Endothelial cell (in vitro differentiated cells): ENCODE measurements at regions not wholly inside any gene's neighbourhood (a gene's known extent, or its start where the extent isn't known, plus 50 kb on each side); places are given as distances from the start of the nearest gene placed in this dataset.

ENCODE experiments used
- DNase-seq: peaks from one replicate; pipeline ENCODE4 v3.0.0; 2021; ENCODE audit warnings: low spot score
- H3K27ac Mint-ChIP-seq: one replicate; pipeline ENCODE4 v1.8.0; 2021; ENCODE audit warnings: mixed read lengths, inconsistent platforms; ENCODE audit not compliant: unreplicated experiment
- H3K27me3 Mint-ChIP-seq: one replicate; pipeline ENCODE4 v1.8.0; 2021; ENCODE audit warnings: mild to moderate bottlenecking, moderate library complexity, mixed read lengths, inconsistent platforms; ENCODE audit not compliant: unreplicated experiment
- H3K36me3 Mint-ChIP-seq: one replicate; pipeline ENCODE4 v1.8.0; 2021; ENCODE audit warnings: mild to moderate bottlenecking, low read depth, mixed read lengths, inconsistent platforms; ENCODE audit not compliant: unreplicated experiment
- H3K4me1 Mint-ChIP-seq: one replicate; pipeline ENCODE4 v1.8.0; 2021; ENCODE audit warnings: mild to moderate bottlenecking, mixed read lengths, inconsistent platforms; ENCODE audit not compliant: unreplicated experiment
- H3K4me3 Mint-ChIP-seq: one replicate; pipeline ENCODE4 v1.8.0; 2021; ENCODE audit warnings: mild to moderate bottlenecking, mixed read lengths, inconsistent platforms; ENCODE audit not compliant: unreplicated experiment
- H3K9me3 Mint-ChIP-seq: one replicate; pipeline ENCODE4 v1.8.0; 2021; ENCODE audit warnings: mixed read lengths, inconsistent platforms; ENCODE audit not compliant: unreplicated experiment
- TF ChIP-seq, protein P1 (sequence below): fragments of 200-600 bp; sonication (generic); IDR thresholded peaks from one replicate; pipeline ENCODE4 v1.5.0; 2021; ENCODE audit warnings: antibody characterized with exemption; ENCODE audit not compliant: unreplicated experiment

DNA sequence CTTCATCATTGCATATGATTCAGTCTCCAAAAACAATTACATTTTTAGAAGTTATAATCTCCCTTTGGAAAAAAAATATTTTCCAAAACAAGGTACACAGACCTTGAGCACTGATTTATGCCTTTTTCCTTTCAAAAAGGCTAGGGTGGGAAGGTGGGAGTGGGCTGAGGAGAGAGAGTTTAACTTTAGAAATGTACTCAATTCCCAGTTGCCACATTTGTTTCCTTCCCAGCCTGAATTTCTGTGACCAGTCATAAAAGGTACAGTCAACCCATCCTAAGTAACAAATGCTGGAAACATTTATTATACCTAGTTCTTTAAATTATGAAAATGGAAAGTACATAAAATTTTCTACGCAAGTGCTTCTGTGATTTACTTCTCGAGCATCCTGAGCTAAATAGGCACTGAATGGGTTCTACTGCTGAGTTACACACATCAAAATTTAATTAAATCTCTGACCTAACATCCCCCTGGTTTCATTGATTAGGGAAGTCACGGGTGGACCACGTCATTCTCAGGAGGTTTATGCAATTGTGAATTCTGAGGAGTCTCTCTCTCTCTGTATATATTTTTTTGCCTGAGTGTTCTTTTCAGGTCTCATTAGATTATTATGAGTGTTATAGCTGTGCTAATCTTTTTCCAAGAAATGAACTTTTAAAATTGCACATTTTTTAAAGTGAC is 371.8 kb downstream of the BTG1 start:
- no peaks in the 10 kb centered on the region for H3K36me3 Mint-ChIP-seq
- TF ChIP-seq, protein P1, sequence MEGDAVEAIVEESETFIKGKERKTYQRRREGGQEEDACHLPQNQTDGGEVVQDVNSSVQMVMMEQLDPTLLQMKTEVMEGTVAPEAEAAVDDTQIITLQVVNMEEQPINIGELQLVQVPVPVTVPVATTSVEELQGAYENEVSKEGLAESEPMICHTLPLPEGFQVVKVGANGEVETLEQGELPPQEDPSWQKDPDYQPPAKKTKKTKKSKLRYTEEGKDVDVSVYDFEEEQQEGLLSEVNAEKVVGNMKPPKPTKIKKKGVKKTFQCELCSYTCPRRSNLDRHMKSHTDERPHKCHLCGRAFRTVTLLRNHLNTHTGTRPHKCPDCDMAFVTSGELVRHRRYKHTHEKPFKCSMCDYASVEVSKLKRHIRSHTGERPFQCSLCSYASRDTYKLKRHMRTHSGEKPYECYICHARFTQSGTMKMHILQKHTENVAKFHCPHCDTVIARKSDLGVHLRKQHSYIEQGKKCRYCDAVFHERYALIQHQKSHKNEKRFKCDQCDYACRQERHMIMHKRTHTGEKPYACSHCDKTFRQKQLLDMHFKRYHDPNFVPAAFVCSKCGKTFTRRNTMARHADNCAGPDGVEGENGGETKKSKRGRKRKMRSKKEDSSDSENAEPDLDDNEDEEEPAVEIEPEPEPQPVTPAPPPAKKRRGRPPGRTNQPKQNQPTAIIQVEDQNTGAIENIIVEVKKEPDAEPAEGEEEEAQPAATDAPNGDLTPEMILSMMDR: no peak
- no peak for DNase-seq
- no peaks in the 10 kb centered on the region for H3K4me1 Mint-ChIP-seq
- no peak overlapping the region for H3K4me3 Mint-ChIP-seq
- H3K27ac Mint-ChIP-seq: no peak overlapping the region
- no peaks in the 10 kb centered on the region for H3K9me3 Mint-ChIP-seq
- no peaks in the 10 kb centered on the region for H3K27me3 Mint-ChIP-seq

DNA sequence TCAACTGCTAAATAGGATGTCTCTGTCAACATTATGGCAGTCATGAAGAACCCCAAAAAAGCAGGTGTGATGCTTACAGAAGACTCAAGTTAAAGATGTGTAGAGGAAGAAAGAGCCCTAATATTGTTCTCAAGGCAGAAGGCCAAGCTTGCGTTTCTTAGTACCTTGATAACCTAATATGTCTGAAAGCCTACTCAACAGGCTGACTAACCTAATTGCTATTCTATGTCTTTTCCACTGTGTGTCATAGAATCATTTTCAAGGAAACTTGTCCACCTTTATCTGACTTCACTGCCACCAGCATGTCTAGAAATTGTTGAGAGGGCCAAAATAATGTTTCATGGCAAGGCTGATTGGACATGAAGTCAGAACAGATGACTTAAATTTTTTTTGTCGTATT is 373.2 kb downstream of the BTG1 start:
- no peaks in the 10 kb centered on the region for H3K9me3 Mint-ChIP-seq
- no peaks in the 10 kb centered on the region for H3K4me1 Mint-ChIP-seq
- no peaks in the 10 kb centered on the region for H3K27me3 Mint-ChIP-seq
- TF ChIP-seq, protein P1: no peak
- DNase-seq: no peak
- no peak overlapping the region for H3K27ac Mint-ChIP-seq
- H3K36me3 Mint-ChIP-seq: no peaks in the 10 kb centered on the region
- H3K4me3 Mint-ChIP-seq: no peak overlapping the region

DNA sequence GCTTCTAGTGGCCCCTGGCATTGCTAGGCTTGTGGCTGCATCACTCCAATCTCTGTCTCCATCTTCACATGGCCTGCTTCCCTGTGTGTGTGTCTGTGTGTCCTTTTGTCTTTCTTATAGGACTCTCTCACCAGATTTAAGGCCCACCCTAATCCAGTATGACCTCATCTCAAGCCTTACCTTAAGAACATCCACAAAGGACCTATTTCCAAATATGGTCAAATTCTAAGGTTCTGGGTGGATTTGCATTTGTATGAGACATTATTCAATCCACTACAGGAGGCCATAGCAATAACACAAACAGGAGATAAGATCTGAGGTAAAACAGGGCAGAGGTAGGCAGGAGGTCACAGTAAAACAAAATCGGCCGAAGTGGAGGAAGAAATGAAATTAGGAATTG is 375.9 kb downstream of the BTG1 start:
- Mint-ChIP-seq H3K36me3 (no peaks in the 10 kb centered on the region), H3K4me3 (no peak overlapping the region), H3K27ac (no peak overlapping the region), H3K27me3 (no peaks in the 10 kb centered on the region), H3K4me1 (no peaks in the 10 kb centered on the region), H3K9me3 (no peaks in the 10 kb centered on the region)
- TF ChIP-seq, protein P1: no peak
- DNase-seq: no peak

DNA sequence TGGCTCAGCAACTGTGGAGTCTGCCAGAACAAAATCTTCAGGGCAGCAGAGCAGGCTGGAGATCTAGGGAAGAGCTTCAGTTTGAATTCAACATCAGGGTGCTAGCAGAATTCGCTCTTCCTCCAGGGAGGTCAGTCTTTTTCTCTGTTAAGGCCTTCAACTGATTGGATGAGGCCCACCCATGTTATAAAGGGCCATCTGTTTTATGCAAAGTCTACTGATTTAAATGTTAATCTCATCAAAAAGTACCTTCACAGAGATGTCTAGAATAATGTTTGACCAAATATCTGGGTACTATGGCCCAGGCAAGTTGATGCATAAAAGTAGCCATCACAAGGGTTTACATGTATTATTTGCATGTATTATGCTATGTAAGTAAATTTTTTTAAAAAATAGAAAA is 378.4 kb downstream of the BTG1 start:
- no peaks in the 10 kb centered on the region for H3K36me3 Mint-ChIP-seq
- H3K4me1 Mint-ChIP-seq: no peaks in the 10 kb centered on the region
- no peaks in the 10 kb centered on the region for H3K9me3 Mint-ChIP-seq
- no peak overlapping the region for H3K4me3 Mint-ChIP-seq
- peaks cover 1% of the 10 kb centered on the region for H3K27me3 Mint-ChIP-seq
- DNase-seq: no peak
- TF ChIP-seq, protein P1: no peak
- no peak overlapping the region for H3K27ac Mint-ChIP-seq

DNA sequence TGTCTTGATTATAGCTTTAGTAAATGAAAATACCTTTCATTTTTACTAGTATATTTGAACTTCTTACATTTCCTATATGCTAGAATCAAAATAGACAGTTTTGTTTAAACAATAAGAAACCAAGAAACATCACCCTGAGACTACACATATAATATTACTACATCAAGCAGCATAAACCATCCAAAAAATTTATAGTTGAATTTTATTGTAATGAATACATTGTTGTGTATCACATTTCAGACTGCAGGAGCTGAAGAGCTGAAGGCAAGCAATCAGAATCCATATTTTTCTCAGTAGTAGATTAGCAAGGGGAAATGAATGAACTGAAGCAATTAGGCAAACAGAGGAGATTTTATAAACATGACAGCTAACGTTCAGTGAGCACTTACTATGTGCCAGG is 379.2 kb downstream of the BTG1 start:
- TF ChIP-seq, protein P1: no peak

More for the DNA sequence above, 379.2 kb downstream of the BTG1 start:
- Mint-ChIP-seq H3K4me3 (no peak overlapping the region), H3K36me3 (no peaks in the 10 kb centered on the region), H3K27ac (no peak overlapping the region), H3K9me3 (no peaks in the 10 kb centered on the region), H3K4me1 (no peaks in the 10 kb centered on the region), H3K27me3 (peaks cover 1% of the 10 kb centered on the region)
- DNase-seq: no peak
